ENCODE measurements at regions not wholly inside any gene's neighbourhood (a gene's known extent, or its start where the extent isn't known, plus 50 kb on each side); places are given as distances from the start of the nearest gene placed in this dataset.

DNA sequence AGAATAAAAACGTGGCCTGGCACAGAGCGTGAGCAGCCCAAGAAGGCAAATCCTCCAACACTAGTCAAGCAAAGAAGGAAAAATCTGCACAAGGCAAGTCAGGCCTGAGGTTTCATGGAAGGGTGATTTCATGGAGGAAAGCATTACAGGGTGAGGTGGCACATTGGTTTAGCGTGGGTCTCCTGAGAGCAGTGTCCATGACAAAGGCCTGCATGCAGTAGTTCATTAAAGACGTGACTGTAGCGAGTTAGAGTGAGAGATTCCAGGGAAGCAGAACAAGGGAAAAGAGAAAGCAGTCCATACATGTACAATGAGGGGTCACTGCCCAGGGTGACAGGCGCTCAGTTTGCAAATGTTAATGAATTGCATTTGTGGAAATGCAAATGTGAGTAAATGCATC is 285.0 kb upstream of the ERCC4 start:
- no peak for DNase-seq (ENCODE audit: low spot score)
- in situ Hi-C loops (cut with MboI; ENCODE audit: low pct_unique_long_range_greater_than_20kb, low sequenced_read_pairs, unreplicated experiment): no loop called here
- TF ChIP-seq, protein P1, sequence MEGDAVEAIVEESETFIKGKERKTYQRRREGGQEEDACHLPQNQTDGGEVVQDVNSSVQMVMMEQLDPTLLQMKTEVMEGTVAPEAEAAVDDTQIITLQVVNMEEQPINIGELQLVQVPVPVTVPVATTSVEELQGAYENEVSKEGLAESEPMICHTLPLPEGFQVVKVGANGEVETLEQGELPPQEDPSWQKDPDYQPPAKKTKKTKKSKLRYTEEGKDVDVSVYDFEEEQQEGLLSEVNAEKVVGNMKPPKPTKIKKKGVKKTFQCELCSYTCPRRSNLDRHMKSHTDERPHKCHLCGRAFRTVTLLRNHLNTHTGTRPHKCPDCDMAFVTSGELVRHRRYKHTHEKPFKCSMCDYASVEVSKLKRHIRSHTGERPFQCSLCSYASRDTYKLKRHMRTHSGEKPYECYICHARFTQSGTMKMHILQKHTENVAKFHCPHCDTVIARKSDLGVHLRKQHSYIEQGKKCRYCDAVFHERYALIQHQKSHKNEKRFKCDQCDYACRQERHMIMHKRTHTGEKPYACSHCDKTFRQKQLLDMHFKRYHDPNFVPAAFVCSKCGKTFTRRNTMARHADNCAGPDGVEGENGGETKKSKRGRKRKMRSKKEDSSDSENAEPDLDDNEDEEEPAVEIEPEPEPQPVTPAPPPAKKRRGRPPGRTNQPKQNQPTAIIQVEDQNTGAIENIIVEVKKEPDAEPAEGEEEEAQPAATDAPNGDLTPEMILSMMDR (IDR thresholded peaks at IDR 0.05; ENCODE audit: extremely low read depth, insufficient read depth, missing control alignments): no peak

DNA sequence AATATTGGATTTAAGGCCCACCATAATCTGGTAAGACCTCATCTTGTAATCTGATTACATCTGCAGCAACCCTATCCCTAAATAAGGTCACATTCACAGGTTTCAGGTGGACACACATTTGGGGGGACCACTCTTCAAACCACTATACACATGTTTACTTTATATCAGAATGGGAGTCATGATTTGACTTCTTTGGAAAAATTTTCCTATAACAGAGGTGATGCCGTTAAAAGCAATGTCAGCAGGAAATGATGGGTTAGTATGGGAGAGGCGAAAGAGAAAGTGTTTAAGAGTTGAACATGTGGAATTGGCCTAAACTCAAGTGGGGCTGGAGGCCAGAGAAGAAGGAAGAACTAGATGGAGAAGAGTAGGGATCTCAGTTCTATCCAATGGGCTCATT is 281.7 kb upstream of the ERCC4 start:
- DNase-seq (ENCODE audit: low spot score): no peak
- in situ Hi-C loops (cut with MboI; ENCODE audit: low pct_unique_long_range_greater_than_20kb, low sequenced_read_pairs, unreplicated experiment): no loop called here
- TF ChIP-seq, protein P1 (IDR thresholded peaks at IDR 0.05; ENCODE audit: extremely low read depth, insufficient read depth, missing control alignments): no peak

DNA sequence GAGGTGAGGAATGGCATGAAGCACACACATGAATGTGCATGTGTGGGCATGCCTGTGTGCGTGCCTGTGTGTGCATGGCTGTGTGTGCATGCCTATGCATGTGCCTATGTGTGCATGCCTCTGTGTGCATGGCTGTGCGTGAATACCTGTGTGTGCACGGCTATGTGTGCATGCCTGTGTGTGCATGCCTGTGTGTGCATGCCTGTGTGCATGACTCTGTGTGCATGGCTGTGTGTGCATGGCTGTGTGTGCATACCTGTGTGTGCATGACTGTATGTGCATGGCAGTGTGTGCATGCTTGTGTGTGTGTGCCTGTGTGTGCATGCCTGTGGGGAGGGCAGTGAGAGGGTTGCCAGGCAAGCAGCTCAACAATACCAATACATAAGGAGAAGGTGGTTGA is 276.5 kb upstream of the ERCC4 start:
- TF ChIP-seq, protein P1 (IDR thresholded peaks at IDR 0.05; ENCODE audit: extremely low read depth, insufficient read depth, missing control alignments): no peak
- no peak for DNase-seq (ENCODE audit: low spot score)
- in situ Hi-C loops (cut with MboI; ENCODE audit: low pct_unique_long_range_greater_than_20kb, low sequenced_read_pairs, unreplicated experiment): no loop called here

DNA sequence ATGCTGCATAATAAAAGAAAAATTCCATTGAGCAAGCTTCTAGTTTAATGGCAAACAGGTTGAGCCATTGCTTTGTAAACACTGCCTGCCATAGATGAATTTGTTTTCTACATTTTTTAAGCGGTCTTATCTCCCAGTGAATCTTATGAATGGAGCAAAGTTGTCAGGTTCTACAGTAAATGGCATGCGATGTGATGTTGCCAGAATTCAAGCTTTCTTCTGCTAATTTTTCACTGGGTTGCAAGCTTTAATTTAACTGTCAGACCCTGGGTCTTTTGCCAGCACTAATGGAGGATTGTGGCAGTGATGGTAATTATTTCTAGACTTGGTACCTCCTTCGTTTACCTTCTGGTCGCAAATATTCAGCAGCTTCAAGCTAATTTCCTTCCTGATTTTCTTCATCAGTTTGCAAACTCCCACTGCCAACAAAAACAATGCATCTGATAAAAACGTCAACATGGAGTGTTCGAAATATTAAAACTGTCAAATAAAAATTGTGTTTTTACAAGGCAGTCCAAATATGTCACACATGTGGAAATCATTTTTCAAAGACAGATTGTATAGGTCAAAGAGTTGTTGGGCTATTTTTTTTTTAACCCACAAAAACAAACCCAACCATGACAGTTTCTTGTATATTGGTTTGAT is 274.2 kb upstream of the ERCC4 start:
- DNase-seq (ENCODE audit: low spot score): no peak
- in situ Hi-C loops (cut with MboI; ENCODE audit: low pct_unique_long_range_greater_than_20kb, low sequenced_read_pairs, unreplicated experiment): no loop called here
- TF ChIP-seq, protein P1 (IDR thresholded peaks at IDR 0.05; ENCODE audit: extremely low read depth, insufficient read depth, missing control alignments): no peak

DNA sequence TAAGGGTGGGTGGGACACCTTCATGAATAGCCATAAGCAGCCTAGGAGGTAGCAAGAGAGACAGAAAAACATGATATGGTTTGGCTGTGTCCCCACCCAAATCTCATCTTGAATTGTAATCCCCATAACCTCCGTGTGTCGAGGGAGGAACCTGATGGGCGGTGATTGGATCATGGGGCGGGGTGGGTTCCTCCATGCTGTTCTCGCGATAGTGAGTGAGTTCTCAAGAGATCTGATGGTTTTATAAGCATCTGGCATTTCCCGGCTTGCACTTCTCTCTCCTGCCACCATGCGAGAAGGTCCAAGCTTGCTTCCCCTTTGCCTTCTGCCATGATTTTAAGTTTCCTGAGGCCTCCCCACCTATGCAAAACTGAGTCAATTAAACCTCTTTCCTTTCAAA is 259.1 kb upstream of the ERCC4 start:
- in situ Hi-C loops (cut with MboI; ENCODE audit: low pct_unique_long_range_greater_than_20kb, low sequenced_read_pairs, unreplicated experiment): no loop called here
- DNase-seq (ENCODE audit: low spot score): no peak
- TF ChIP-seq, protein P1 (IDR thresholded peaks at IDR 0.05; ENCODE audit: extremely low read depth, insufficient read depth, missing control alignments): no peak

DNA sequence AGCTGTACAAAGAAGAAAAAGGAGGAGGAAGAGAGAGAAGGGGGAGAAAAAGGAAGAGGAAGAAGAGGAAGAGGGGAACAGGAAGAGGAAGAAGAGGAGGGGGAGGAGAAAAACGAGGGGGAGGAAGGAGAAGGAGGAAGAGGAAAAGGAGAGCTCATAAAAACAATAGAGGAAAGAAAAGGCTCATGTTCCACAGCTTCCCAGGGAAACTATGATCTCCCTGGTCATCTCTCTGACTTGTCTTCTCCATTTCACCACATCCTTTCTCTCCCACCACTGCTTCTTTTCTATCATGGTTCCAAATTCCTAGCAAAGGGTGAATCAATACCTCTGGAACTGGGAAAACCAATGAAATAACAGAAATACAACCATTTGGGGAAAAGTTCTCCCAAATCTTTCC is 254.1 kb upstream of the ERCC4 start:
- TF ChIP-seq, protein P1 (IDR thresholded peaks at IDR 0.05; ENCODE audit: extremely low read depth, insufficient read depth, missing control alignments): no peak
- in situ Hi-C loops (cut with MboI; ENCODE audit: low pct_unique_long_range_greater_than_20kb, low sequenced_read_pairs, unreplicated experiment): no loop called here
- no peak for DNase-seq (ENCODE audit: low spot score)
